Psoas muscle (tissue), 7 donors: ENCODE measurements at regions not wholly inside any gene's neighbourhood (a gene's known extent, or its start where the extent isn't known, plus 50 kb on each side); places are given as distances from the start of the nearest gene placed in this dataset.

Experiments used
- ATAC-seq, 4 donors: fragments of 200-7000 bp; cut with Tn5 transposase; one replicate each; pipeline ENCODE4 v1.9.1; 2020; ENCODE audit warnings: moderate library complexity in 3 of 4, mild to moderate bottlenecking in 2 of 4
- DNase-seq, 2 donors: peaks; one replicate each; pipeline ENCODE4 v3.0.0-alpha.2; 2020
- H3K27ac ChIP-seq: fragments of 200-600 bp; one replicate; pipeline ENCODE4 v1.8.0; 2022
- H3K27me3 ChIP-seq, 3 donors: fragments of 200-600 bp in 1 of 3; one replicate each; pipeline versions ENCODE4 v1.6.1 to v1.8.0; 2013 to 2022; ENCODE audit warnings: low read length in 2 of 3, mild to moderate bottlenecking in 2 of 3, moderate library complexity in 1 of 3; ENCODE audit not compliant: insufficient read depth in 3 of 3
- H3K36me3 ChIP-seq, 2 donors: fragments of 200-600 bp in 1 of 2; one replicate each; pipeline versions ENCODE4 v1.6.1 to v1.8.0; 2013 to 2022; ENCODE audit warnings: low read depth in 1 of 2, mild to moderate bottlenecking in 1 of 2, moderate library complexity in 1 of 2; ENCODE audit not compliant: insufficient read depth in 1 of 2
- H3K4me1 ChIP-seq: fragments of 200-600 bp; one replicate; pipeline ENCODE4 v1.8.0; 2022
- H3K4me3 ChIP-seq: fragments of 200-600 bp; one replicate; pipeline ENCODE4 v1.8.0; 2022; ENCODE audit warnings: mild to moderate bottlenecking
- H3K9me3 ChIP-seq: fragments of 200-600 bp; one replicate; pipeline ENCODE4 v1.8.0; 2022
- CTCF ChIP-seq: fragments of 200-600 bp; IDR thresholded peaks from one replicate; pipeline ENCODE4 v1.8.0; 2022; ENCODE audit warnings: antibody characterized with exemption
- WGBS, 3 donors: extraction: QIAGEN DNeasy Blood & Tissue Kit; methylation state at CpG; one replicate each; pipeline versions ENCODE4 v1.1.6 to v1.1.7; 2013; 5-methylcytosine and 5-hydroxymethylcytosine counted together
- intact Hi-C, 2 donors: fragments of 100-400 bp; cut with DNase I; formaldehyde crosslinking; loops; one replicate each; pipeline versions ENCODE4 v1.11.0 to v1.14.2; 2022
- donor health status: healthy with polysubstance abuse.
- donor health status: DM: no; HTN: no; CAD: no; lungs with moderate emphysema.
- donor health status: Bipolar disorder and iron deficiency.
- donor health status: healthy.
- donor health status: DM: yes; HTN: yes; CAD: no.
- donor health status: DM: no; HTN: no; CAD: no.
- donor health status: DM: yes; HTN: yes; CAD: no.

- H3K4me1 ChIP-seq: no peaks in the 10 kb centered on the region
- intact Hi-C loops: no loop called here
- ATAC-seq (no peak), DNase-seq (no peak)
- H3K27ac ChIP-seq: no peak overlapping the region
- H3K27me3 ChIP-seq: peaks cover 0 to 3% (median 0%) of the 10 kb centered on the region in 3 donors
- no peak for TF ChIP-seq CTCF
- peaks cover 12% of the 10 kb centered on the region for H3K9me3 ChIP-seq
- 53 to 58% (median 56%) methylated on average over 10 of the region's 10 CpGs for WGBS, 3 donors
- no peaks in the 10 kb centered on the region for H3K36me3 ChIP-seq
- H3K4me3 ChIP-seq: no peak overlapping the region
These were observed 150.7 kb upstream of the LHX5 start for GRCh38 chr12:113622410-113622809.

- ATAC-seq: no peak
- WGBS, 3 donors: 72 to 84% (median 74%) methylated on average over 6 of the region's 6 CpGs
These were observed 148.8 kb upstream of the LHX5 start for GRCh38 chr12:113620437-113620976.

GRCh38 chr12:113619202-113619601 is 147.5 kb upstream of the LHX5 start:
- Histone ChIP-seq H3K4me1 (no peaks in the 10 kb centered on the region), H3K36me3 (no peaks in the 10 kb centered on the region), H3K27me3 (peaks cover 0 to 8% (median 6%) of the 10 kb centered on the region in 3 donors), H3K9me3 (no peaks in the 10 kb centered on the region), H3K4me3 (no peak overlapping the region), H3K27ac (no peak overlapping the region)
- DNase-seq (no peak), ATAC-seq (no peak)
- 32 to 40% (median 34%) methylated on average over 5 of the region's 5 CpGs for WGBS, 3 donors
- TF ChIP-seq CTCF: no peak
- intact Hi-C loops: no loop called here

More at GRCh38 chr12:113620437-113620976, 148.8 kb upstream of the LHX5 start:
- no peak overlapping the region for H3K27ac ChIP-seq
- H3K36me3 ChIP-seq: no peaks in the 10 kb centered on the region
- intact Hi-C loops: no loop called here
- DNase-seq: no peak
- TF ChIP-seq CTCF: no peak
- peaks cover 4% of the 10 kb centered on the region for H3K9me3 ChIP-seq
- peaks cover 0 to 4% (median 0%) of the 10 kb centered on the region in 3 donors for H3K27me3 ChIP-seq
- no peaks in the 10 kb centered on the region for H3K4me1 ChIP-seq
- no peak overlapping the region for H3K4me3 ChIP-seq

- no peak overlapping the region for H3K4me3 ChIP-seq
- intact Hi-C loops: no loop called here
- no peaks in the 10 kb centered on the region for H3K36me3 ChIP-seq
- H3K4me1 ChIP-seq: no peaks in the 10 kb centered on the region
- DNase-seq (no peak), ATAC-seq (no peak)
- WGBS, 3 donors: 85 to 94% (median 87%) methylated on average over 2 of the region's 2 CpGs
- no peak for TF ChIP-seq CTCF
- no peak overlapping the region for H3K27ac ChIP-seq
- H3K27me3 ChIP-seq: peaks cover 0 to 47% (median 15%) of the 10 kb centered on the region in 3 donors
- H3K9me3 ChIP-seq: no peaks in the 10 kb centered on the region
These were observed 141.7 kb upstream of the LHX5 start for GRCh38 chr12:113613414-113613813.

GRCh38 chr12:113612793-113613192 is 141.1 kb upstream of the LHX5 start:
- ATAC-seq: no peak
- Histone ChIP-seq H3K9me3 (no peaks in the 10 kb centered on the region), H3K27me3 (peaks cover 0 to 47% (median 17%) of the 10 kb centered on the region in 3 donors), H3K27ac (no peak overlapping the region), H3K4me3 (no peak overlapping the region), H3K4me1 (no peaks in the 10 kb centered on the region), H3K36me3 (no peaks in the 10 kb centered on the region)
- DNase-seq: no peak
- intact Hi-C loops: no loop called here
- 49 to 67% (median 61%) methylated on average over 3 of the region's 3 CpGs for WGBS, 3 donors
- TF ChIP-seq CTCF: no peak
